A673 (cell line): ENCODE measurements at regions not wholly inside any gene's neighbourhood (a gene's known extent, or its start where the extent isn't known, plus 50 kb on each side); places are given as distances from the start of the nearest gene placed in this dataset.

Experiments
- CTCF ChIP-seq: fragments of 300-800, 200-600 bp; sonication (generic); conservative IDR thresholded peaks from 2 replicates; pipeline ENCODE4 v1.5.1; 2017; ENCODE audit warnings: low read depth, mild to moderate bottlenecking, antibody characterized with exemption, low read length, moderate library complexity, mixed read lengths
- EZH2 ChIP-seq: fragments of 200-600 bp; sonication (generic); IDR thresholded peaks from 2 replicates; pipeline ENCODE4 v1.6.1; 2017; ENCODE audit warnings: borderline replicate concordance, low read depth, mild to moderate bottlenecking, mixed read lengths, antibody characterized with exemption, low read length; ENCODE audit not compliant: poor library complexity, severe bottlenecking

GRCh38 chr14:83208341-83208740 lies 1674.7 kb upstream of the SEL1L start:
- no peak for TF ChIP-seq CTCF
- TF ChIP-seq EZH2 = no peak
